ENCODE measurements at regions not wholly inside any gene's neighbourhood (a gene's known extent, or its start where the extent isn't known, plus 50 kb on each side); places are given as distances from the start of the nearest gene placed in this dataset.
"Not testable (repeated sequence)": the region's sequence is repeated elsewhere in the genome, so short reads cannot be mapped to it uniquely, and the experiment has no call there.

DNA sequence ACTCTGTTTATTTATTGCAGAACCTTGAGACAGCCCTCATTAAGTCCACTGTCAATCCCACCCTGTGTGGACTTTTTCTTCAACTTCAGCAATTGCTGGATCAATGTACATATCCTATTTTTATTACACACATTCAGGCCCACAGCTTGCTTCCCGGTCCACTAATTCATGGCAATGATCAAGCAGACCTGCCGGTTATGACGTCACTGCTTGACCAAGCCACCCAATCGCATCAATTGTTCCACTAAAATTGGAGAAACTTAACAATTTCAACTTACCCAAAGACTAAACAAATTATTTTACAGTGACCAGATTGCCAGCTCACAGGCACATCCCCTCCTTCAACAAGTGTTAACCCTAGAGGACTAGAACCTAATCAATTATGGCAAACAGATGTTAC lies 240.4 kb upstream of the MAGEB18 start:
- Histone ChIP-seq H3K9ac (ENCODE audit: low read length) (no peak overlapping the region), H3K36me3 (ENCODE audit: insufficient read depth, low read length) (no peaks in the 10 kb centered on the region), H3K27ac (ENCODE audit: low read length) (no peak overlapping the region), H3K4me3 (ENCODE audit: low read length) (no peak overlapping the region), H3K9me2 (ENCODE audit: insufficient read depth, low read length) (no peaks in the 10 kb centered on the region), H3F3A (ENCODE audit: insufficient read depth, low read length, poor library complexity, severe bottlenecking) (no peaks in the 10 kb centered on the region), H3K79me2 (replicated peaks; ENCODE audit: insufficient read depth, low read length) (no peaks in the 10 kb centered on the region), H2AFZ (ENCODE audit: low read depth, low read length) (no peak overlapping the region), H3K4me2 (ENCODE audit: low read length) (no peak overlapping the region), H3K27me3 (ENCODE audit: insufficient read depth, low read depth, low read length) (no peaks in the 10 kb centered on the region), H3K9me3 (ENCODE audit: low read length) (no peaks in the 10 kb centered on the region), H4K20me1 (ENCODE audit: insufficient read depth) (no peaks in the 10 kb centered on the region)
- TF ChIP-seq RAD21 (conservative IDR thresholded peaks at IDR 0.05) (no peak), EZH2 (IDR thresholded peaks at IDR 0.05; ENCODE audit: borderline replicate concordance, insufficient read depth, low read length, poor library complexity, severe bottlenecking) (no peak), EP300 (conservative IDR thresholded peaks at IDR 0.05; ENCODE audit: poor library complexity, severe bottlenecking) (no peak), SMC3 (conservative IDR thresholded peaks at IDR 0.05; ENCODE audit: poor library complexity) (no peak), POLR2AphosphoS5 (IDR thresholded peaks at IDR 0.05) (no peak), TAF1 (IDR thresholded peaks at IDR 0.05; ENCODE audit: low read depth) (no peak), MXI1 (conservative IDR thresholded peaks at IDR 0.05; ENCODE audit: poor library complexity, severe bottlenecking) (no peak)
- TF ChIP-seq, protein P1, sequence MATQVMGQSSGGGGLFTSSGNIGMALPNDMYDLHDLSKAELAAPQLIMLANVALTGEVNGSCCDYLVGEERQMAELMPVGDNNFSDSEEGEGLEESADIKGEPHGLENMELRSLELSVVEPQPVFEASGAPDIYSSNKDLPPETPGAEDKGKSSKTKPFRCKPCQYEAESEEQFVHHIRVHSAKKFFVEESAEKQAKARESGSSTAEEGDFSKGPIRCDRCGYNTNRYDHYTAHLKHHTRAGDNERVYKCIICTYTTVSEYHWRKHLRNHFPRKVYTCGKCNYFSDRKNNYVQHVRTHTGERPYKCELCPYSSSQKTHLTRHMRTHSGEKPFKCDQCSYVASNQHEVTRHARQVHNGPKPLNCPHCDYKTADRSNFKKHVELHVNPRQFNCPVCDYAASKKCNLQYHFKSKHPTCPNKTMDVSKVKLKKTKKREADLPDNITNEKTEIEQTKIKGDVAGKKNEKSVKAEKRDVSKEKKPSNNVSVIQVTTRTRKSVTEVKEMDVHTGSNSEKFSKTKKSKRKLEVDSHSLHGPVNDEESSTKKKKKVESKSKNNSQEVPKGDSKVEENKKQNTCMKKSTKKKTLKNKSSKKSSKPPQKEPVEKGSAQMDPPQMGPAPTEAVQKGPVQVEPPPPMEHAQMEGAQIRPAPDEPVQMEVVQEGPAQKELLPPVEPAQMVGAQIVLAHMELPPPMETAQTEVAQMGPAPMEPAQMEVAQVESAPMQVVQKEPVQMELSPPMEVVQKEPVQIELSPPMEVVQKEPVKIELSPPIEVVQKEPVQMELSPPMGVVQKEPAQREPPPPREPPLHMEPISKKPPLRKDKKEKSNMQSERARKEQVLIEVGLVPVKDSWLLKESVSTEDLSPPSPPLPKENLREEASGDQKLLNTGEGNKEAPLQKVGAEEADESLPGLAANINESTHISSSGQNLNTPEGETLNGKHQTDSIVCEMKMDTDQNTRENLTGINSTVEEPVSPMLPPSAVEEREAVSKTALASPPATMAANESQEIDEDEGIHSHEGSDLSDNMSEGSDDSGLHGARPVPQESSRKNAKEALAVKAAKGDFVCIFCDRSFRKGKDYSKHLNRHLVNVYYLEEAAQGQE (IDR thresholded peaks at IDR 0.05; ENCODE audit: borderline replicate concordance) = no peak
- TF ChIP-seq, protein P2, sequence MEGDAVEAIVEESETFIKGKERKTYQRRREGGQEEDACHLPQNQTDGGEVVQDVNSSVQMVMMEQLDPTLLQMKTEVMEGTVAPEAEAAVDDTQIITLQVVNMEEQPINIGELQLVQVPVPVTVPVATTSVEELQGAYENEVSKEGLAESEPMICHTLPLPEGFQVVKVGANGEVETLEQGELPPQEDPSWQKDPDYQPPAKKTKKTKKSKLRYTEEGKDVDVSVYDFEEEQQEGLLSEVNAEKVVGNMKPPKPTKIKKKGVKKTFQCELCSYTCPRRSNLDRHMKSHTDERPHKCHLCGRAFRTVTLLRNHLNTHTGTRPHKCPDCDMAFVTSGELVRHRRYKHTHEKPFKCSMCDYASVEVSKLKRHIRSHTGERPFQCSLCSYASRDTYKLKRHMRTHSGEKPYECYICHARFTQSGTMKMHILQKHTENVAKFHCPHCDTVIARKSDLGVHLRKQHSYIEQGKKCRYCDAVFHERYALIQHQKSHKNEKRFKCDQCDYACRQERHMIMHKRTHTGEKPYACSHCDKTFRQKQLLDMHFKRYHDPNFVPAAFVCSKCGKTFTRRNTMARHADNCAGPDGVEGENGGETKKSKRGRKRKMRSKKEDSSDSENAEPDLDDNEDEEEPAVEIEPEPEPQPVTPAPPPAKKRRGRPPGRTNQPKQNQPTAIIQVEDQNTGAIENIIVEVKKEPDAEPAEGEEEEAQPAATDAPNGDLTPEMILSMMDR (IDR thresholded peaks at IDR 0.05; ENCODE audit: poor library complexity, severe bottlenecking) = no peak

DNA sequence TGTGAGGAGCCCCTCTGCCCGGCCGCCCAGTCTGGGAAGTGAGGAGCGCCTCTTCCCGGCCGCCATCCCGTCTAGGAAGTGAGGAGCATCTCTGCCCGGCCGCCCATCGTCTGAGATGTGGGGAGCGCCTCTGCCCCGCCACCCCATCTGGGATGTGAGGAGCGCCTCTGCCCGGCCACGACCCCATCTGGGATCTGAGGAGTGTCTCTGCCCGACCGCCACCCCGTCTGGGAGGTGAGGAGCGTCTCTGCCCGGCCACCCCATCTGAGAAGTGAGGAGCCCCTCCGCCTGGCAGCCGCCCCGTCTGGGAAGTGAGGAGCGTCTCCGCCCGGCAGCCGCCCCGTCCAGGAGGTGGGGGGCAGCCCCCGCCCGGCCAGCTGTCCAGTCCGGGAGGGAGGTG lies 232.4 kb upstream of the MAGEB18 start:
- not testable (repeated sequence) for H3K27ac ChIP-seq (ENCODE audit: low read length); H3K4me2 ChIP-seq (ENCODE audit: low read length); H3K9ac ChIP-seq (ENCODE audit: low read length); H3K79me2 ChIP-seq (replicated peaks; ENCODE audit: insufficient read depth, low read length); H3F3A ChIP-seq (ENCODE audit: insufficient read depth, low read length, poor library complexity, severe bottlenecking); H4K20me1 ChIP-seq (ENCODE audit: insufficient read depth); H3K36me3 ChIP-seq (ENCODE audit: insufficient read depth, low read length); H3K4me3 ChIP-seq (ENCODE audit: low read length); H3K9me3 ChIP-seq (ENCODE audit: low read length); H3K9me2 ChIP-seq (ENCODE audit: insufficient read depth, low read length); H3K27me3 ChIP-seq (ENCODE audit: insufficient read depth, low read depth, low read length); H2AFZ ChIP-seq (ENCODE audit: low read depth, low read length)

DNA sequence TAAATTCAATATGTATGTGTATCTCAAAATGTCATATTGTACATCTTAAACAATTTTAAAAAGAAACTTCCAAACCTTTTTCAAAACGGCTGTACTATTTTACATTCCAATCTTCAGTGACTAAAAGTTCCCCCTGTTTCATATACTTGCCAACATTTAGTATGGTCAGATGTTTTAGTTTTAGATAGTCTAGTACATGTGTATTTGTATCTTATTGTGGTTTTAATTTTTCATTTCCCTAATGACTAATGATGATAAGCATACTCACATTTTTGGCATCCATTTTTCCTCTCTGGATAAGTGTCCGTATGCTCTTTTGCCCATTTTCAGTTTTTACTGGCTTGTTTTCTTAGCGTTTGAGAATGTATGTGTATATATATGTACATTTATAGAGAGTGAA lies 212.2 kb upstream of the MAGEB18 start:
- no peak overlapping the region for H3K9ac ChIP-seq (ENCODE audit: low read length)
- H3K36me3 ChIP-seq (ENCODE audit: insufficient read depth, low read length) = no peaks in the 10 kb centered on the region
- no peak overlapping the region for H3K27ac ChIP-seq (ENCODE audit: low read length)
- no peaks in the 10 kb centered on the region for H4K20me1 ChIP-seq (ENCODE audit: insufficient read depth)
- no peaks in the 10 kb centered on the region for H3K9me3 ChIP-seq (ENCODE audit: low read length)
- TF ChIP-seq, protein P1 (IDR thresholded peaks at IDR 0.05; ENCODE audit: borderline replicate concordance) = no peak
- no peak for TF ChIP-seq TAF1 (IDR thresholded peaks at IDR 0.05; ENCODE audit: low read depth)
- no peak for TF ChIP-seq RAD21 (conservative IDR thresholded peaks at IDR 0.05)
- TF ChIP-seq, protein P2 (IDR thresholded peaks at IDR 0.05; ENCODE audit: poor library complexity, severe bottlenecking) = no peak
- TF ChIP-seq EZH2 (IDR thresholded peaks at IDR 0.05; ENCODE audit: borderline replicate concordance, insufficient read depth, low read length, poor library complexity, severe bottlenecking) = no peak
- H3K9me2 ChIP-seq (ENCODE audit: insufficient read depth, low read length) = no peaks in the 10 kb centered on the region
- H3K27me3 ChIP-seq (ENCODE audit: insufficient read depth, low read depth, low read length) = no peaks in the 10 kb centered on the region
- no peaks in the 10 kb centered on the region for H3K79me2 ChIP-seq (replicated peaks; ENCODE audit: insufficient read depth, low read length)
- H2AFZ ChIP-seq (ENCODE audit: low read depth, low read length) = no peak overlapping the region
- H3F3A ChIP-seq (ENCODE audit: insufficient read depth, low read length, poor library complexity, severe bottlenecking) = no peaks in the 10 kb centered on the region
- no peak overlapping the region for H3K4me3 ChIP-seq (ENCODE audit: low read length)
- no peak overlapping the region for H3K4me2 ChIP-seq (ENCODE audit: low read length)

All from neural cell (in vitro differentiated cells).